Fibroblast of pulmonary artery (primary cell): ENCODE measurements at regions not wholly inside any gene's neighbourhood (a gene's known extent, or its start where the extent isn't known, plus 50 kb on each side); places are given as distances from the start of the nearest gene placed in this dataset.

Experiments
- DNase-seq: peaks from one replicate; pipeline ENCODE4 v3.0.0-alpha.2; 2010; ENCODE audit warnings: low read depth
- H3K4me3 ChIP-seq: replicated peaks from 2 replicates; pipeline ENCODE4 v1.5.1; 2011; ENCODE audit warnings: low read depth, mild to moderate bottlenecking, control low read depth, low read length, moderate library complexity
- TF ChIP-seq, protein P1 (sequence below): IDR thresholded peaks from 2 replicates; pipeline ENCODE4 v1.5.1; 2011; ENCODE audit warnings: mild to moderate bottlenecking, control low read depth, low read length, inconsistent platforms; ENCODE audit errors: missing control alignments

DNA sequence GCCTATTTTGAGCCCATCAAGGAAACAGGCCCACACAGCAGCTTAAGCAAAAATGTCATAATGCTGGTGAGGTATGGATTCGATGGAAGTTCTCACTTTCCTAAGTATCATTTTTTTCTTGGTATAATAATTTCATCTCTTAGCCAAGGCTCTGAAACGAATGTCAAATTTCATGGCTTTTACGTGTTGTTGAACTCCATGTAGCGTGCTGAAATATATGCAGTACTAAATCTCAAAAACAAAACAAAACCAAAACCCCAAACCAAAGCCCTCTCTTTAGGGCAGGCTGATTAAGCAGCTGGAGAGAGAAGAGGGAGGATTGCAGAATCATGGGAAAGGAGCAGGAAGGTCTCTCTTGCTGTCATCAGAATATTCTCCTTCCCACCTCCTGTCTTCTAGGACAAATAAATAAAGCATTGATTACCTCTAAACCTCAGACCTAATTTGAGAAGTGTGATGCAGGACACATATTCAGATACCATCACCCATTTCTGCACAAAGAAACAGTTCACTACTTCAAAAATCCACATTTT, 58.3 kb downstream of the TMEM174 start:
- TF ChIP-seq, protein P1, sequence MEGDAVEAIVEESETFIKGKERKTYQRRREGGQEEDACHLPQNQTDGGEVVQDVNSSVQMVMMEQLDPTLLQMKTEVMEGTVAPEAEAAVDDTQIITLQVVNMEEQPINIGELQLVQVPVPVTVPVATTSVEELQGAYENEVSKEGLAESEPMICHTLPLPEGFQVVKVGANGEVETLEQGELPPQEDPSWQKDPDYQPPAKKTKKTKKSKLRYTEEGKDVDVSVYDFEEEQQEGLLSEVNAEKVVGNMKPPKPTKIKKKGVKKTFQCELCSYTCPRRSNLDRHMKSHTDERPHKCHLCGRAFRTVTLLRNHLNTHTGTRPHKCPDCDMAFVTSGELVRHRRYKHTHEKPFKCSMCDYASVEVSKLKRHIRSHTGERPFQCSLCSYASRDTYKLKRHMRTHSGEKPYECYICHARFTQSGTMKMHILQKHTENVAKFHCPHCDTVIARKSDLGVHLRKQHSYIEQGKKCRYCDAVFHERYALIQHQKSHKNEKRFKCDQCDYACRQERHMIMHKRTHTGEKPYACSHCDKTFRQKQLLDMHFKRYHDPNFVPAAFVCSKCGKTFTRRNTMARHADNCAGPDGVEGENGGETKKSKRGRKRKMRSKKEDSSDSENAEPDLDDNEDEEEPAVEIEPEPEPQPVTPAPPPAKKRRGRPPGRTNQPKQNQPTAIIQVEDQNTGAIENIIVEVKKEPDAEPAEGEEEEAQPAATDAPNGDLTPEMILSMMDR, result no peak
- H3K4me3 ChIP-seq, result no peak overlapping the region
- DNase-seq, result no peak

DNA sequence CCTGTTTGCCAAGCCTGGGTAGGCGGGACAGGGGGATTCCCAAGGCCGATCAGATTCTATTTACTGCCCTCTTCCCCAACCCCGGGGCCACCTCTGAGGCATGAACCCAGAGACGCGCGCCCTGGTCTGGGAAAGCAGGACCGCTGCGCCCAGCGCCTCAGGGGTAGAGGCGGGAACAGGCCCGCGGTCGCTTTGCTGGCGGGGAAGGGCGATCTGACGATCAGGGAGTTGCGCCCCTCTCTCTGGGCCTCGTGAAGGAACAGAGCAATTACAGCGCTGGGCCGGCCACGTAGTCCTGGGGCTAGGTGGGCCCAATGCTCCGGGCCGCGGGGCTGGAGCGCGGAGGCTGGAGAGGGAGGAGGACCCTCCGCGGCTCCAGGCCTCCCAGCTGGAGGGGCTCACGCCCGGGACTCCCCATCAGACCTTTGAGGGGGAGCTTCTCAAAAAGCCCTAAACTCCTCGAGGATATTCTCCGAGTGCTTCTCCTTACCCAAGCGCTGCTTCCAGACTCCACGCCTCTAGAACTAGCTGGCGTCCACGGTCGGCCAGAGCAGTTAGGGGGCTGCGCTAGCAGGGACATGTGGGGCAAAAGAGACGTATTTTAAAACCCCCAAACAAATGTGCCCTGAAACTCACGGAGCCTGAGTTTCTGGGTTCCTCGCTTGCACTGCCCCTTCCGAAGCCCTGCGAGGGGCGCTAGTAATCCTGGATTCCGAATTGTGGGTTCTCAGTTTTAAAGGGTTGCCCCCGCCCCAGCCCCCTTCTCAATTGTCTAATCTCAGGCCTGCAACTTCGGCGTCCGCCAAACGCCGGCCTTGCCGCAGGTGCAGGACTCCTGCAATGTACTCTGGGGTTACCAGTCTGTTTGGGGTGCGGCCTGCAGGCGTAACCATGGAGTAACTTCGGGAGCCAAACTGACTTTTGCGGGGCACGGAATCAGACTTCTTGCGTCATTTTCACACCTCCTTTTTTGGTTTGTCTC, 57.6 kb downstream of the TMEM174 start:
- TF ChIP-seq, protein P1, result no peak
- no peak for DNase-seq
- no peak overlapping the region for H3K4me3 ChIP-seq

DNA sequence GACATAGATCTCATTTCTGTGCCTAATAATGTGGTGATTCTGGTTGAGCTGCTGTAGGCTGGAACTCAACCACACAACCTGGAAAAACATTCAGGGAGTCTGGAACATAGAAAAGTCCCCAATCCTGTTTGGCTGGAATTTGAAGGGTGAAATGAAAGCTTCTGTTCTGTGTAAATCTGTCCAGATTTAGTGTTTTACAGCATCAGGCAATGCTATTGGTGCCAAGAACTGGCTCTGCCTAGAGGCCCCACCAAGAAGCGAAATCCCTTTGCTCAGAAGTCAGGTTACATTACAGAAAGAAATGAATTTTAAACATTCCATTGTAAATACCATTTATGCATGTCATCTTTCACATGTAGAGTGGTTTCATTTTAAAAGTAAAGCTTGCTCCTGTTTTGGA, 56.3 kb downstream of the TMEM174 start:
- TF ChIP-seq, protein P1, result no peak
- no peak for DNase-seq
- no peak overlapping the region for H3K4me3 ChIP-seq

DNA sequence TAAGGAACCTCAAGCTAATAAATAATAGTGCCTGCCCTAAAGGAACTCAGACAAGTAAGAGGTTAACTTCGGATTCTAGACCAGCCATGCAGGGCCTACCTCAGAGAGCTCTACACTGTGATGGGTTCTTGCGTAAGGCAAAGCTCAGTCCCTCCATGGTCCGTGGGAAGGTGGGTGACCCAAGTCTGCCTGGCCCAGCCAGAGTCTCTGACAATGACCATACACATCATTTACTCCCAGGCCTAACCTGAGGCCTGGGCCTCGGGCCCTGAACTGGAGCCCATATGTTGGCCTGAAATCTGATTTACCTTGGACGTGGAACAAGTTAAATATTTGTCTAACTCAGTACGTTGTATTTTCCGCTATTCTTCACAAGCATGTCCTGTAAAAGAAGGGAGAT, 55.1 kb downstream of the TMEM174 start:
- DNase-seq, result no peak
- TF ChIP-seq, protein P1, result no peak
- no peak overlapping the region for H3K4me3 ChIP-seq
